Activated CD4-positive, alpha-beta T cell treated with anti-CD3 and anti-CD28 coated beads for 24 hours (primary cell): ENCODE measurements at regions not wholly inside any gene's neighbourhood (a gene's known extent, or its start where the extent isn't known, plus 50 kb on each side); places are given as distances from the start of the nearest gene placed in this dataset.

Experiments
- DNase-seq, 2 donors: peaks; one replicate each; pipeline ENCODE4 v3.0.0-alpha.2; 2020; ENCODE audit warnings: low read depth in 2 of 2

GRCh38 chr3:26365706-26366105, 256.9 kb upstream of the LRRC3B start:
- no peak for DNase-seq

GRCh38 chr3:26368312-26368711, 254.3 kb upstream of the LRRC3B start:
- no peak for DNase-seq

GRCh38 chr3:26369133-26369532, 253.4 kb upstream of the LRRC3B start:
- DNase-seq = no peak

- DNase-seq = no peak
Observed at GRCh38 chr3:26375843-26376530, 246.6 kb upstream of the LRRC3B start.

DNA sequence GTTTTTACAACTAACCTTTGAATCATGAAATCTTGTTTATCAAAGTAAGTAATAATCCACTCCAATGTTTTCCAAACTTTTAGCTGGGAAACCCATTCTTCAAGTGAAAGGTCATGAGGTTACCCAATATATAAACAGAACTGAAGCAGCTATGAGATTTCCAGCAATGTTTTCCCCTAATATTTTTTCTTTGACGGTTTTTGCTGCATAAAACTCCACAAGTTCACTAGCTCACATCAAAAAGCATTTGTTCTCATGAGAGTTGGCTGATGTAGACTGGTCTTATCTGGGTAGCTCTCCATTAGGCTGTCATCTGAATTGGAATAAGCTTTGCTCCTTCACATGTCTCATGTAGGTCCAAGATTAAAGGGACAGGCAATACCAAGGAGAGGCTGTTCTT, 241.2 kb upstream of the LRRC3B start:
- no peak for DNase-seq

DNA sequence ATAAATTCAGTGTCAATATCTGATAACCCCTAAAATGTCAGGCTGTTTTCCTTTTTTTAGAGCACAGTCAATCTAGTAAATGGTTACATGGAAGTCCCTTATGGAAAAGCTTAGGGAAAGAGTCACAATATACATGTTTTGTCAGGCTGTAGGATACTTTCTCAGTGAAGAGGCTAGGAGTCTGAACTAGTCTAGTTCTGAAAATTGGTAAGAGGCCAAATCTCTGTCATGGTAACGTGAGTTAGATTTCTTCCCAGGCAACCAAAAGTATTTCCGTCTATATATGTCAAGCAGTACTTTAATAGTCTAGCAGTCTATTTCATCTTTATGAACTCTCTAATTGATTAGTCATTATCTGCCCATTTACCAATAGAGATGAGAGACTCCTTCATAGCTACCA, 215.9 kb upstream of the LRRC3B start:
- no peak for DNase-seq

- no peak for DNase-seq
Observed at GRCh38 chr3:26418553-26418952, 204.0 kb upstream of the LRRC3B start.

- no peak for DNase-seq
Observed at GRCh38 chr3:26422415-26422814, 200.2 kb upstream of the LRRC3B start.

DNA sequence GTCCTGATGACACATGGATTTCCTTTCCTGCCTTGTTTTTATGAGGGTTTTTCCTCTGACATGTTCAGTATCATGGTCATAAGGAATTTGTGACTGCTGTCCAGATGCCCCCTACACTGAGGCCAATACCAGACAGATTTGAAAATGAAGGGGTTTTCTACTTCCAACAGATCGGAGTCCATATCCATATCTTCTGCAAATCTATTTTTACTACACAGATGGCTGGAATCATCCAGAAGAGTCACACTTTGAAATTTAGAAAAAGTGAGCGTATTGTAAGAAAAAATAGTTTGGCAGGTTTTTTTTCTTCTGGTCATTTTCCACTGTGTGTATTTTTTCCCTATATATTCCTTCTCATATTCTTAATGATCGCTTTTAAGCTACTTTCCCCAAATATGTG, 197.5 kb upstream of the LRRC3B start:
- no peak for DNase-seq

DNA sequence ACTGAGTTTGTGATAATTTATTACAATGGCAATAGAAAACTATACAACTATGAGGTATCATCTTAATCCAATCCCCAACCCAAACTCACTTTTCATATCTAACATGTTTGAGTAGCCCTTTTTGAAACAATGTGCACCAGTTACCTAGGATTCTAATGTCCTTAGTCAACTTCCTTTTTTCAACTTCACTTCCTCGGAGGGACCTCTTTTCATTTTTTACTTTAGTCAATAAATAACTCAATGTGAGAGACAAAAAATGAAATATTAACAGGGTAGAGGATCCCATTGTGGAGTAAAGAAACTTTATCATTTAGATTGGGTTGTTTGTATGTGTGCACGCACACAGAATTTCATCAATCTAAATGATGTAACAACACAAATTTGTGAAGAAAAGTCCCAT, 193.6 kb upstream of the LRRC3B start:
- DNase-seq = no peak

- DNase-seq = no peak
Observed at GRCh38 chr3:26437678-26438077, 184.9 kb upstream of the LRRC3B start.

- no peak for DNase-seq
Observed at GRCh38 chr3:26438325-26438940, 184.1 kb upstream of the LRRC3B start.

GRCh38 chr3:26438981-26439884, 183.3 kb upstream of the LRRC3B start:
- DNase-seq = no peak

DNA sequence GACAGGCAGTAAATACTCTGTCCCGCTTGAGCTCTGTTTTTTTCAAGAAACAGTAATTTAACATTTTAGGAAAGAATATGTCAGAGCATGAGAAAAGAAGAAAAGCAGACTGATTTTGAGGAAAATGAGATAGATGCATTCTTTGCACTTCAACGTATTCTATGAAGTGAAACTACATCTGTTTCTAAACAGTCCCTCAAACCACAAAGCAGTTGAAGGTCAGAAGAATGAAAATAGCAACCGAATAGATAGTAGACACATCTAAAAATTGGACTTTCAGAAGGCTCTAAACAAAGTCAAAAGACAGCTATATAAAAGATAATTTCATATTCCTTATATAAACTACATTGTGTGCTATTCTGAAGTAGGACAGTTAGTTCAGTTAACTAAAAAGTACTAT, 172.6 kb upstream of the LRRC3B start:
- DNase-seq = no peak

DNA sequence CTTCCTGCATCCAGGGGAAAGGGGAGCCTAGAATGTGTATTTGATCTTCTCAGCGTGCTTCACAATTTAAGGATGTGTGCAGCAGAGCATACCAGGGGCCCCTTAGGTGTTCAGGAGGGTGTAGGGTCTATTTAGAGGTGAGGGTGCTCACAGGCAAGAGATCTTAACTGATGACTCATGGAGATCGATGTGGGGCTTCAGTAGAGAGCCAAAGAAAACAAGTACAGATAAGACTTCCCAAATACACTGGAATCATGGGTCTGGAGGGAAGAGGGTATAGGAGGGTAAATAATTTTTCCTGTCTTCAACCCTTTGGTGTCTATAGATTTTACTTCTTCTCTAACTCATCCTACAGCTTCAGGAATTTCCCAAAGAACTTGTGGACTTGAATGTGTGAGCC, 170.2 kb upstream of the LRRC3B start:
- no peak for DNase-seq

DNA sequence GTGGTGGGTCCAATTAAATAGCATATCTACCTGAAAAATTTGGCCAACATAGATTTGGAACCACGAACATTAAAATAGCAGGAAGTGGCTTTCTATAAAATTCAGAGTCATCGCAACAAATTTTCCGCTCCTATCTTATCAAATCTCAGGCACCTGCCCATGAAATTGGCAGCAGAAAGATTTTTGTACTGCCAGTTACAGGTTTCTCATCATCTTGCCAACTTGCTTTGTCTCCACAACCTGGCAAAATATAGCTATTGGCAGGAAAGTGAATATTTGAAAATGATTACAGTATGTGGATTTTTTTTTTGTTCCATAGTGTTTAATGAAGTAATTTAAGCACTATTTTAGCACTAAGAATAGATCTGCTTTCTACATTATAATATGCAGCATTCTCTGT, 161.6 kb upstream of the LRRC3B start:
- DNase-seq = no peak

GRCh38 chr3:26472345-26472744, 150.2 kb upstream of the LRRC3B start:
- no peak for DNase-seq

DNA sequence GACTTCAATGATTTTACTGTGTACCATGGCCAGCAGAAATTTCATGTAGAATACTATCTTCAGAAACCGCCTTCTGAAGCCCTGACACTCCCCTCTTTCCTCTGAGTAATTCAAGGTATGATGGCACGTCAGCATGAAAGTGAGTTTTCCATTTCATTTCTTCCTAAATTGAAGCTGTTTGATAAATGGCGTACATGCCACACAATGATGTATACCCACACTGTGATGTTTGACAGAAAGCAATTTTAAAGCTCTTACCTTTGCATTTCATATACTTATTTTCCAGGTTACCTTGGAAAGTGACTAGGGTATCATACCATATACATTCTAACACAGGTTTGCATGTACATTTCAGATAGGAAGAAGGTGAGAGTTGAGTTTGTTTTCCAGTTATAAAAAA, 147.9 kb upstream of the LRRC3B start:
- DNase-seq = no peak

DNA sequence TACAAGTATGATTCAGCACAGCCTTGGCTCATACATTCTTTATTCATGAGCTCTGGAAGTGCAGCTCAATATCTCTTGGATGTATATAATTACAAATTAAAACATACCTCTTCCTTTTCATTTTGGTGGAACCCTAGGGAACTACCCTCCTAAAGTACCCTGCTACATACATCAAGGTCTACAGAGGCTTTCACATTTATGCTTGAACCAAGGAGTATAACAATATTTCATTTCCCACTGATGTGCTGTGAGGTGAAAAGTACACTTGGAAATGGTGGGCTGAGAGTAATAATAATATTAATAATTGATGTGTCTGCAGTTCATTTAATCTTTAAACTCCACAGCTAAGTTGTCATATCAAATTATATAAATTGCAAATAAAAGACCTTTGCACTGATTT, 142.2 kb upstream of the LRRC3B start:
- no peak for DNase-seq

DNA sequence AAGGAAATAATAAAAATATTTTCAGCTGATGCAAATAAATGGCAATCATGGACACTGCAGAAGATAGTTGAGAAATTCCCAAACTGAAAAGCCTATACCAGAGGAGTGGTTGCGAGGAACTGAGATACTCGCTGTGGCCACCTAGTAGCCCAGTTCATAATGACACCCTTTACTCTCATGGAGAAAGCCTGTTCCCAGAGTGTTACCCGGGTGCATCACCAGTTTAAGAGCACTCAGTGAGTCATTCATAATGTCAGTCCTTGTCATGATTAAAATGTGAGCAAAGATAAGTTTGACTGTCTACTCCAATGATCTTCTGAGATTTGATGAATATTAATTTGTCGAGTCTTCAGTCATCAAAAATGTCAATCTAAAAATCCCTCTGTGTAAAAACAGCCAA, 138.4 kb upstream of the LRRC3B start:
- DNase-seq = no peak

DNA sequence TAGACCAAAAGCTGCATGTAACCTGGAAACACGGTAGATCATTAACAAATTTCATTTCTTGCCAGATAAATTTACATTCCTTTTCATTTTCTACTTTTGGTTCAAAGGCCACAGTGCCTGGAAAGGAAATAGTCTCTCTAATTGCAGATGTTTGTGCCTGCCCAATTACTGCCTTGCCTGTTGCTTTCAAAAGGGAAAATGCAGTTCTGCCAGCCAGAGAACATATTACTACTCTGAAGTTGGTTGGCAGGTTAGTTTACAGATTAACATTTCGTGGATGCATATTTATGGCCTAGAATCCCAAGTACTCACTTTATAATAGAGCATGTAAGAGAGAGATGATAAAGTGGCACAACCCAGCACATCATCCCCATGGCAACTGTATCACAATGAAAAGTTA, 124.3 kb upstream of the LRRC3B start:
- DNase-seq = no peak

GRCh38 chr3:26505399-26505798, 117.2 kb upstream of the LRRC3B start:
- no peak for DNase-seq
